ENCODE measurements at regions not wholly inside any gene's neighbourhood (a gene's known extent, or its start where the extent isn't known, plus 50 kb on each side); places are given as distances from the start of the nearest gene placed in this dataset.

DNA sequence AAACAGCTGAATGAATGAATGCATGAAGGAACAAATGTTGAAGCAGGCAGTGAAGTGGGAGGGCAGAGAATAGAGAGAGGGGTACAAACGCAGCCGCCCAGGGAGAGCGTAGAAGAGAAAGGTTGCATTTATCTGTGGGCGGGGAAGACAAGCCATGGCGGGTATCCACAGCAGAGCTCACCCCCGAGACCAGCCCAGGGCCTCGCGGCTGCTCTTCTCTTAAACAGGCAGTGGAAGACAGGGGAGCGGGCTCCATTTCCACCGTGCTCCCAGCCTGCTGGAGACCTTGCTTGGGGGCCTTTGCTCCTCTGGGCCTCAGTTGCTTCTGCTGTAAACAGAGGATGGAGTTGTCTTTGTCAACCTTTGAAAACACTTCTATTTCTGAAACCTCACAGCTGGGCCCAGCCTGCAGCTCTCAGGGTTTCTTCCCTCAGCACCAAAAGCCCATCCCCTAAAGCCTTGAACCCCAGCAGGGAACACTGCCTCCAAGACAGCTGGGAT lies 259.5 kb downstream of the UACA start:
- peak overlapping the region; percentile 23 for H3K27ac Mint-ChIP-seq
- no peaks in the 10 kb centered on the region for H3K27me3 Mint-ChIP-seq
- H3K9me3 Mint-ChIP-seq (ENCODE audit: low read depth), result no peaks in the 10 kb centered on the region
- H3K4me1 Mint-ChIP-seq (ENCODE audit: low read depth), result peaks cover 51% of the 10 kb centered on the region
- peaks cover 3% of the 10 kb centered on the region for H3K36me3 Mint-ChIP-seq
- peak overlapping the region; percentile 50 for H3K4me3 Mint-ChIP-seq

DNA sequence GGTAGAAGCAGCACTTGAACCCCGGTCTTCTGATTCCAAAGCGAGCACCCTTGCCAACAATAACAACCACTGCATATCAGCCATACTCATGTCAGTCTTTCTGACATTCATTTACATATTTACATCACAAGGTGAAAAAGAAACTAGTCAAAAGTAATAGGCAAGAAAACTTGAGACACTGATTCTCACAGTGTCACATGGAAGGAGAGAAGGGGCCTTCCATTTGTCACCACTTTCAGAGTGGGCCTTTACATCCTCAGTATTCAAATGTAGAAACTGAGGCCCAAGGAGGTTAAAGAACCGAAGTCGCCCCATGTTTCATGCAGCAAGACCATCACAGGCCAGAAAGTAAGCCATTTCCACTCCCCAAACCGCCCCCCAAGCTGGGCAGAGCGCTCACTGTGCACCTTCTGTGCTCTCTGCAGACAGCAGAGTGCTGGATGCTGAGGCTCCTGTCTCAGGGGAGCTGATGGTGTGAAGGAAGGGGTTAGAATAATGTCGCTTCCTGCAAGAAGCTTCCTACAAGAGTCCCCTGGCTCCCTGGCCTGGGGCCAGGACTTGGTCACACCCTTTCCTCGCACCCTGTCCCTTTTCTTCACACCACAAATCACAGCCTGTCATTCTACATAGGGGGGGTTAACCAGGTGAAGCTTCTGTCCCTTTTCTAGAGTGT lies 260.1 kb downstream of the UACA start:
- Mint-ChIP-seq H3K27me3 (no peaks in the 10 kb centered on the region), H3K36me3 (peaks cover 3% of the 10 kb centered on the region), H3K27ac (peak overlapping the region; percentile 37), H3K4me1 (ENCODE audit: low read depth) (peaks cover 45% of the 10 kb centered on the region), H3K4me3 (peak overlapping the region; percentile 52), H3K9me3 (ENCODE audit: low read depth) (no peaks in the 10 kb centered on the region)

DNA sequence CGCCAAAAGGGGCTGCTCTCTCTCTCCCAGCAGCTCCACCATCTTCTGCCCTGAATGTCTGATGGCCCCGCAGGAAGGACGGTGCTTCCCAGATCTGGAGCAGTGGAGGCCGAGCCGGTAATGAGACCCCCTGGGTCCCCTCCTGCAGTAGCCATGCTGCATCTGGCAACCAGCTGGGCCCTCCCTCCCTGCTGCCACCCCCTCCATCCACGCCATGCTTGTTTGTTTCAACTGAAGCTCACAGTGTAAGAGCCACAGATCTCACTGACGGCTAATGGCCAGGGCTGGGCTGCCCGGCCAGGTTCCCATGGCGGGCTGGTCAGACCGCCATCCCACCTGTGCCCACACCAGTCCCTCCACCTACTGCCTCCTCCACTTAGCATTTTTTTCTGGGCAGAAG lies 260.8 kb downstream of the UACA start:
- H3K4me1 Mint-ChIP-seq (ENCODE audit: low read depth), result peaks cover 42% of the 10 kb centered on the region
- peaks cover 3% of the 10 kb centered on the region for H3K36me3 Mint-ChIP-seq
- peak overlapping the region; percentile 52 for H3K4me3 Mint-ChIP-seq
- H3K27ac Mint-ChIP-seq, result no peak overlapping the region
- no peaks in the 10 kb centered on the region for H3K27me3 Mint-ChIP-seq
- H3K9me3 Mint-ChIP-seq (ENCODE audit: low read depth), result no peaks in the 10 kb centered on the region

DNA sequence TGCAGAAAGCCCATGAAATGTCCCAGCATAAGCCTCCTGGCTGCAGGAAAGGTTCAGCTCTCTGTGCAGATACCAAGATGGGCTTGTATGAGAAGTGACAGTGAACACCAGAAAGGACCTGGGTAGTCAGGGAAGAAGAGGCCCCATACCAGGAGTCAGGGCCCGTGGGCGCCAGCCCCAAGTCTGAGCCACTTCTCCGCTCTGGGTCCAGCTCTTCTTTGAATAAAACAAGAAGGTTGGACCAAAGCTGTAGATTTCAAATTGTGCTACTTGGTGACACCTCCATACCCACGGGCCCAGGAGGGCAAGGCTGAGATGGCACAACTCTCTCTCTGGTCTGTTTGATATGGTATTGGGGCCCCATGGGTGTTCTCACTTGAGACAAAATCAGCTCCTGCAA lies 261.5 kb downstream of the UACA start:
- Mint-ChIP-seq H3K27me3 (no peaks in the 10 kb centered on the region), H3K36me3 (peaks cover 3% of the 10 kb centered on the region), H3K4me1 (ENCODE audit: low read depth) (peaks cover 44% of the 10 kb centered on the region), H3K4me3 (no peak overlapping the region), H3K27ac (no peak overlapping the region), H3K9me3 (ENCODE audit: low read depth) (no peaks in the 10 kb centered on the region)

DNA sequence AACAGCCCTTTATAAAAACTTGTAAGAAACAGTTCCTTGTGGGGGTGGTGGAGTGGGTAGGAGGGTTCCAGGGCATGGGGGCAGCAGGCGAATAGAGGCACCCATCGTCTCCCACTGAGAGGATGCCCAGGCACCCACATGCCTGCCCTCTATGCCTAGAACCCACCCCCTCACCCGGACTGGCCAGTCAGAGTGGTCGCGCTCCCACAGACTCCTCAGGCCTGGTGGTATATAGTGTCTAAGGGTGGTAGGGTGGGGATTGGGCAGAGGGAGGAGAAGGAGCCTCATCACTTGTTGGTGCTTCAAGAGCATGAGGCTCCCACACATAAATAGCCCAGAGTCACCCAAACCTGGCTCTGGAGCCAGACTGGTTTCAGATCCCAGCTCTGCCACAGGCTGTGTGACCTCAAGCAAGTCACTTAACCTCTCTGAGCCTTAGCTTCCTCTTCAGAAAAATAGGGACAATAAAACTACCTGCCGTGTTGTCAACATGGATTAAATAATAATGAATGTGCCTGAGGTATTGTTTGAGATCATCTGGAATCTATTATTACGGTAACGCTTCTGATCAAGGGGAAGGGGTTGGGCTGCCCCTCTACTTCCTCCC lies 262.1 kb downstream of the UACA start:
- Mint-ChIP-seq H3K4me1 (ENCODE audit: low read depth) (peaks cover 44% of the 10 kb centered on the region), H3K27me3 (no peaks in the 10 kb centered on the region), H3K9me3 (ENCODE audit: low read depth) (no peaks in the 10 kb centered on the region), H3K27ac (no peak overlapping the region), H3K4me3 (no peak overlapping the region), H3K36me3 (peaks cover 2% of the 10 kb centered on the region)

DNA sequence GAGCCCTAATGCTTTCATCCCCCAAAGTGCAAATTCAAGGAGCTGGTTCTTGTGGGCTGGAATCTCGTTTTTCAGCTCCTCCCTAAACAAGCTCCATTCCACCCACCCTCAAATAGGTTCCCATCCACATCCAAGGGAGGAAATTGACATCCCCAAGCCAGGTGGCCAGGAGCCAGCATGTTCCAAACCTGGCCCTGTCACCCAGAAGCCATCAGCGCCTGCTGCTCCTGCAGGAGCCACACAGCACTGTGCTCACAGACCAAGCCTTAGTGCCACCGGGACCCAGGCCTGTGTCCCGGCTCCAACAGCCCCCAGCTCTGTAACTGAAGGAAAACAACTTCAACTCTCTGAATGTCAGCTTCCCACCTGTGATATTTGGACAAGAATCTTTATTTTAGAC lies 263.6 kb downstream of the UACA start:
- H3K36me3 Mint-ChIP-seq, result peaks cover 2% of the 10 kb centered on the region
- H3K27me3 Mint-ChIP-seq, result no peaks in the 10 kb centered on the region
- no peak overlapping the region for H3K27ac Mint-ChIP-seq
- H3K9me3 Mint-ChIP-seq (ENCODE audit: low read depth), result no peaks in the 10 kb centered on the region
- H3K4me1 Mint-ChIP-seq (ENCODE audit: low read depth), result peaks cover 43% of the 10 kb centered on the region
- H3K4me3 Mint-ChIP-seq, result no peak overlapping the region

DNA sequence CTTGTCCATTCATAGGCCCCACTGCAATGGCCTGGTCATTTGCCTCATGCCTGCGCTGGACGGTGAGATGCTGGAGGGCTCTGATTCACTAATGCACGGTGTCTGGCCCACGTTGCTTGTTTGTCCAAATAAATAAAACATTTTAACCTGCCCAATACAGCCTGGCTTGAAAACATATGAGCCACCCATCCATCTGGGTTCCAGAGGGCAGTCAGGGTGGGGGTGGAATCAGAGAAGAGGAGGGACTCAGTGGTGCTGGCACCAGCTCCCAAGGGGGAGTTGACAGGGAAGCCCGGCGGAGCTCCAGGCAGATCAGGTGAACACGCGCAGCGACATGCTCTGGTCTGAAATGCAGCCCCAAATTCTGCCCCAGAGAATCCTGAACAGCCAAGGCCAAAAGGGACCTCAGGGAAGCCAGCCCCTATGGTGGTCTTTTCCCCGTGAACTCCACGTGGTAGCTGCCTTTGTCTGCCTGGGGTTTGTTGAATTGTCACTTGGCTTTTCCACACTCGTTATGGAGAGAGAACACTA lies 265.2 kb downstream of the UACA start:
- Mint-ChIP-seq H3K27me3 (no peaks in the 10 kb centered on the region), H3K36me3 (peaks cover 2% of the 10 kb centered on the region), H3K4me3 (no peak overlapping the region), H3K27ac (no peak overlapping the region), H3K4me1 (ENCODE audit: low read depth) (peaks cover 42% of the 10 kb centered on the region), H3K9me3 (ENCODE audit: low read depth) (no peaks in the 10 kb centered on the region)

DNA sequence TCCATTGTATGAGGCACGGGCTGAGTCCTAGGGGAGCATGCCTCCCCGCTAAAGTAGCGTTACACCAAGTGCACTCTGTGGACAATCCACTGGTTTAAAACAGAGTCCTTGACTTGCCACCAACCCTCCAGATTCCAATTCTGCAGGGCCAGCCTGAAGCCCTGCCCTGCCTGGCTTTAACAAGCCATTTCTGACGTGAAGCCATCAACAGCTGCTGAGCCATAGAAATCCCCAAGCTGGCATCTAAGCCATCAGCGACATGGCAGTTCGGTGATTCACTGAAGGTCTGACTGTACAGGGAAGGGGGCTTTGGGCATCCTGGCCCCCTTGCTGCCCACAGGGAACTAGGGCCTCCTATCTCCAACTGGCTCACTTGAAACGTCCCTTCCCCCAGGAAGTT lies 265.7 kb downstream of the UACA start:
- H3K9me3 Mint-ChIP-seq (ENCODE audit: low read depth), result no peaks in the 10 kb centered on the region
- peaks cover 2% of the 10 kb centered on the region for H3K36me3 Mint-ChIP-seq
- H3K27me3 Mint-ChIP-seq, result no peaks in the 10 kb centered on the region
- no peak overlapping the region for H3K4me3 Mint-ChIP-seq
- no peak overlapping the region for H3K27ac Mint-ChIP-seq
- H3K4me1 Mint-ChIP-seq (ENCODE audit: low read depth), result peaks cover 40% of the 10 kb centered on the region

DNA sequence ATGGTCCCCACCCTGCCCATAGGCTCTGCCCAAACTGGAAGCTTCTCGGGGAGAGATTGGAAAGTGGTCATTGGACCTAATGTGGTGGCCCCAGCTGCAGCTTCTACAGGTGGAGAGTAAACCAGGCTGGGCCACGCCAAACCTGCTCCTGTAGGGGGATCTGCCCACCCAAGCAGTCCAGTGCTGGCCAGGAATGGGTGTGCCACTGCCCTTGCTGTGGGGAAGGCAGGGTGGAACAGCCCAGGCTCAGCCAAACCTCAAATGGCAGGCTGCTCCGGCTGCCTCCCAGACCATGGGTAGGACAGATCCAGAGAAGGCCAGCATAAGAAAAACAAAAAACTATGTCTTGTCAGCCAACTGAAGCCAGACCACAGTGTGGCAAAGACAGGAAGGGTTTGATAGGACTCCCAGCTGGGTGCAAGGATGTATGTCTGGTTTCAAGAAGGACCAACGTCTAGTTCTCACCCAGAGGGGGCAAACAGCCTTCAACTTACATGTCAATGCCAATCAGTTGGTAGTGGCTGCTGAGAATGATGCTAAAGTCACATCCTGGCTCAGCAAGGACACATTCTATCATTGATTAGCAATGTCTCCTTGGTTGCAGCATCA lies 267.3 kb downstream of the UACA start:
- Mint-ChIP-seq H3K4me1 (ENCODE audit: low read depth) (peaks cover 50% of the 10 kb centered on the region), H3K9me3 (ENCODE audit: low read depth) (no peaks in the 10 kb centered on the region)

DNA sequence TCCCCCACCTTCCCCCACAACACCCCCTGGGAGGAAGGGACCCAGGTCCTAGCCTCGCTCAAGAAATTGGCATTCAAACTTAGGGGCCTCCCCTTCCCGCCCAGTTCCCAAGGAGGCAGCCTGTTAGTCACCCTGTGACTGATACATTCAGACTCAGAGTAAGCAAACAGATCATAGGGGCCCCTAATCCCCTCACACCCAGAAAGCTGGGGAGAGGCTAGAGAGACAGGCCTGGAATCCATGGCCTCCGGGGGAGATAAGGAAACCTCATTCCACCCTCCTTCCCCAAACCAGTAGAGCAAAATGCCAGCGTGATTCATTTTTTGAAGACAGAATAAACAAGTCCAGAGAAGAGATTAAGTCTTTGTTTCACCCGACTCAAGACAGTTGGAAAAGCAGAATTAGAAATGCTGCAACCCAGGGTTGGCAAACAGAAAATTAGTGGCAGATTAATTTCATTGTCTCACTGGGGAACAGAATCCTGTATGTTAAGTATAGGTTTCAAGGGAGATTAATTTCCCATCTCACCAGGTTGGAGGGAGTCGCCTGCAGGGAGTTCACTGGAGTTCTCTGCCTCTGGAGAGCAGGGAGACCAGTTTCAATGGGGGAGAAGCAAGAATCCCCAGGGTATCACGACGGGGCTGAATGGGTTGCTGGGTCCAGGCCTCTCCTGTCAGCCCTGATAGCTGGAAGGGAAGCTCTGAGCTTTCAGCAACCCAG lies 268.3 kb downstream of the UACA start:
- no peaks in the 10 kb centered on the region for H3K9me3 Mint-ChIP-seq (ENCODE audit: low read depth)
- H3K4me1 Mint-ChIP-seq (ENCODE audit: low read depth), result peaks cover 61% of the 10 kb centered on the region
- H3K27me3 Mint-ChIP-seq, result no peaks in the 10 kb centered on the region
- H3K27ac Mint-ChIP-seq, result no peak overlapping the region
- H3K4me3 Mint-ChIP-seq, result no peak overlapping the region
- peaks cover 2% of the 10 kb centered on the region for H3K36me3 Mint-ChIP-seq

More for the DNA sequence above, 267.3 kb downstream of the UACA start:
- Mint-ChIP-seq H3K36me3 (peaks cover 2% of the 10 kb centered on the region), H3K27ac (no peak overlapping the region), H3K27me3 (no peaks in the 10 kb centered on the region), H3K4me3 (no peak overlapping the region)

DNA sequence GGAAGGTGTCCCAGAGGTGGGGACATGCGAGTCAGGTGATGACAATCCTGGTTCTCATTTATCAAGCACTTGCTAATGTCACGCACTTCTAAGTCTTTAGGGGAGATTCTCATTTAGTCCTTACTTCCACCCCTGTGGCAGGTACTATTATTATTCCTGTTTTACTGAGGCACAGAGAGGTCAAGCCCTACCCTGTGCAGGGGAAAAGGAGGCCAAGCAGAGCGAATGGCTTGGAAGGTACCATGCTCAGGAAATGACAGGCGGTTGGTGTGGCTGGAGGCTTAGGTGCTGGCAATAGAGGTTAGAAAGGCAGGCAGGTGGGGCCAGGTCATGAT lies 268.9 kb downstream of the UACA start:
- Mint-ChIP-seq H3K27me3 (no peaks in the 10 kb centered on the region), H3K4me1 (ENCODE audit: low read depth) (peaks cover 64% of the 10 kb centered on the region), H3K36me3 (peaks cover 2% of the 10 kb centered on the region), H3K9me3 (ENCODE audit: low read depth) (no peaks in the 10 kb centered on the region), H3K27ac (no peak overlapping the region), H3K4me3 (no peak overlapping the region)

DNA sequence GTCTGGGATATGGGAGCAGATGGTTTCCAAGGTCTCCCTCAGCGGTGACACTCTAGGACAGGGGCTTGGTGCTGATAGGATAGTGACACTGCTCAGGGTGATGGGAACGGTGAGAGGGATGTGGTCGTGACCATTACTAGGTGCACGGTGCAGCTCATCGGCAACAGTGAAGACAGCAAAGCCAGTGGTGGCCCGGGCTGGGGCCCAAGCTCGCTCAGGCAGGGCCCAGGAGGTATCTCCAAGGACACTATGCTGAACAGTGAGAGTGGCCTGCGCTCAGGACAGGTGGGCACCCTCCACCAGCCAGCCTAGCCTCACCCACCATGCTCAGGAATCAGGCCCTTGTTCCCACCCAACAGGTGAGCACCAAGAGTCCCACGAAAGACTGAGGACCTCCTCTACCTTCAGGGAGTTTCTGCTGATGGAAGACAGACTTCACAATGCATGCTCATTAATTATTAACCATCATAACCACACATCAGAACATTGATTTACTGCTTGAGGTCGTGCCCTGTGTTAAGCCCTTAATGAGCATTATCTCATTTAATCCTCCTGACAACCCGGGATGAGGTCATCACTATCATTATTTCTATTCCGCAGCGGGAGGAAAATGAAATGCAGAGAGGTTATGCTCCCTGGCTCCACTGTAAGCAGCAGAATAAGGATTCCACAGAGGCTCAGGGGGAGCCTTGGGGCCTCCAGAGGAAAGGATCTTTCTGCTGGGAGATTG lies 269.4 kb downstream of the UACA start:
- Mint-ChIP-seq H3K4me1 (ENCODE audit: low read depth) (peaks cover 64% of the 10 kb centered on the region), H3K27ac (no peak overlapping the region), H3K9me3 (ENCODE audit: low read depth) (no peaks in the 10 kb centered on the region), H3K36me3 (peaks cover 2% of the 10 kb centered on the region), H3K4me3 (no peak overlapping the region), H3K27me3 (no peaks in the 10 kb centered on the region)

DNA sequence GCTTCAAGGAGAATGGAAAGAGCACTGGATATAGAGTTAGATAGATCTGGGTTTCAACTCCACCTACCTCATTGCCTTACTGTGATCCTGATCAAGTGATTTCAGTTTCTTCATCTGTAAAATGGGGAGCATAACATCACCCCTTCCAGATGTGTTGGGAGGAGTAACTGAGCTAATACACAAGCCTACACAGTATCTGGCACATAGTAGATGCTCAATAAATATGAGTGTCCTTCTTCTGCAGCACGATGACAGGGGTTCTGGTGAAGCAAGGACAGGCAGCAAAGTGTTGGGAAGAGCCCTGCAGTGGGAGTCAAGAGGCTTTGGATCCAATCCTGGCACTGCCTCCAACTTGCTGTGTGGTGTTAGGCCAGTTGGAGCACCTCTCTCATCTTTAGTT lies 270.0 kb downstream of the UACA start:
- Mint-ChIP-seq H3K4me1 (ENCODE audit: low read depth) (peaks cover 69% of the 10 kb centered on the region), H3K27me3 (peaks cover 2% of the 10 kb centered on the region), H3K27ac (peak overlapping the region; percentile 25), H3K4me3 (peak overlapping the region; percentile 27), H3K36me3 (peaks cover 2% of the 10 kb centered on the region), H3K9me3 (ENCODE audit: low read depth) (no peaks in the 10 kb centered on the region)

Data from activated naive CD8-positive, alpha-beta T cell (primary cell).